HFF-Myc (cell line): ENCODE measurements at regions not wholly inside any gene's neighbourhood (a gene's known extent, or its start where the extent isn't known, plus 50 kb on each side); places are given as distances from the start of the nearest gene placed in this dataset.

Experiments
- DNase-seq: peaks from one replicate; pipeline ENCODE4 v3.0.0-alpha.2; 2011; ENCODE audit warnings: low read depth; ENCODE audit errors: extremely low read depth
- H3K4me3 ChIP-seq: replicated peaks from 2 replicates; pipeline ENCODE4 v1.5.1; 2011; ENCODE audit warnings: low read depth, mild to moderate bottlenecking, control low read depth, low read length
- TF ChIP-seq, protein P1 (sequence below): IDR thresholded peaks from 2 replicates; pipeline ENCODE4 v1.5.1; 2012; ENCODE audit warnings: mild to moderate bottlenecking, low read depth, low read length, control low read depth; ENCODE audit errors: missing control alignments

DNA sequence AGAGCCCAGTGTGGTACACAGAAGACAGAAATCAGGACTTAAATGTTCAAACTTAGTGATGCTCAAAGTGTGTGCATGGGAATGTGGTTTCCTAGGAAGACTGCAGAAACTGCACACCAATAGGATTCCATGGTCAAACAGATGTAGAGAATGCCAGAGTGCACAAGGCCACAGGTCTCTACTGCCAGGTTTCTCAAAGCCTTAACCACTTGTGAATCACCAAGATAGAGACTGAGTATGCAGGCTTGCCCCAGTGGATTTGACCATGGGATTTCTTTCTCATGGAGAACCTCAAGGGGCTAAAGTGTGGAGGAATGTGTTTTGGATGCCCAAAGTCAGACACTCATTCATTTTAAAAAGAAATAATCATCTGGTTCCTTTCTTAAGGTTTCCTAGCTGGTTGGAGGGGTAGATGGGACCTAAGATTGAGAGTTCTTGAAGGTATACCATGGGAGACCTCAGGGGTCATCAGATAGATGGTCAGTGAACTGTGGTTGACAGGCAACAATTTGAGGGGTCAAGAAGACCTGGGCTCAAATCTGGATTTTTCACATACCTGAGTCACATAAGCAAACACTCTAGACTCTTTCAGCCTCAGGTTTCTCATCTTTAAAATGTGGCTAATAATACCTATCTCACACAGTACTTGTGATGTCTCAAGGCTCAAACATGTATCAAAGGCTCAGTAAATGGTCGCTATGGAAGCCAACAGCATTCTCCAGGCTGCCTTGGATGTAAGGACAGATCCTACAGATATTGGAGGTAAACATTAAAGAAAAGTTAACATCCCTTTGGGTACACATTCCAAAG lies 81.1 kb downstream of the BOD1 start:
- no peak for DNase-seq
- no peak overlapping the region for H3K4me3 ChIP-seq
- TF ChIP-seq, protein P1, sequence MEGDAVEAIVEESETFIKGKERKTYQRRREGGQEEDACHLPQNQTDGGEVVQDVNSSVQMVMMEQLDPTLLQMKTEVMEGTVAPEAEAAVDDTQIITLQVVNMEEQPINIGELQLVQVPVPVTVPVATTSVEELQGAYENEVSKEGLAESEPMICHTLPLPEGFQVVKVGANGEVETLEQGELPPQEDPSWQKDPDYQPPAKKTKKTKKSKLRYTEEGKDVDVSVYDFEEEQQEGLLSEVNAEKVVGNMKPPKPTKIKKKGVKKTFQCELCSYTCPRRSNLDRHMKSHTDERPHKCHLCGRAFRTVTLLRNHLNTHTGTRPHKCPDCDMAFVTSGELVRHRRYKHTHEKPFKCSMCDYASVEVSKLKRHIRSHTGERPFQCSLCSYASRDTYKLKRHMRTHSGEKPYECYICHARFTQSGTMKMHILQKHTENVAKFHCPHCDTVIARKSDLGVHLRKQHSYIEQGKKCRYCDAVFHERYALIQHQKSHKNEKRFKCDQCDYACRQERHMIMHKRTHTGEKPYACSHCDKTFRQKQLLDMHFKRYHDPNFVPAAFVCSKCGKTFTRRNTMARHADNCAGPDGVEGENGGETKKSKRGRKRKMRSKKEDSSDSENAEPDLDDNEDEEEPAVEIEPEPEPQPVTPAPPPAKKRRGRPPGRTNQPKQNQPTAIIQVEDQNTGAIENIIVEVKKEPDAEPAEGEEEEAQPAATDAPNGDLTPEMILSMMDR: no peak

DNA sequence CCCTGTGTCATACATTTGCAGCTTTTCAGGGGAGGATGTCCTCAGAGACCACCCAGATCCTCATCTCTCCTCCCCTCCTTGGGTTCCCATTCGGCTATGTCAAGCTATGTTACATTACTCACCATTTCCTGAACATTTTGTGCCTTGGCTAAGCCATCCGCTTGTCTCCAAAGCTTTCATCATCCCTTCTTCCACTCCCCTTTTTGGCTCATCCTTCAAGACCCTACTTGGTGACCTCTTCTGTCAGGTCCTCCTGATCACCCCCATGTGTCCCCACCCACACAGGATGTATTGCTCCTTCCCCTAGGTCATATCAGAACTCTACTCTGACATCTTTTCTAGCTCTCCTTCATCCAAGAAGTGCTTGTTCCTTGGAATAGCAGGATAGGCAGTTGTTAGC lies 81.8 kb downstream of the BOD1 start:
- TF ChIP-seq, protein P1: no peak
- no peak overlapping the region for H3K4me3 ChIP-seq
- no peak for DNase-seq

DNA sequence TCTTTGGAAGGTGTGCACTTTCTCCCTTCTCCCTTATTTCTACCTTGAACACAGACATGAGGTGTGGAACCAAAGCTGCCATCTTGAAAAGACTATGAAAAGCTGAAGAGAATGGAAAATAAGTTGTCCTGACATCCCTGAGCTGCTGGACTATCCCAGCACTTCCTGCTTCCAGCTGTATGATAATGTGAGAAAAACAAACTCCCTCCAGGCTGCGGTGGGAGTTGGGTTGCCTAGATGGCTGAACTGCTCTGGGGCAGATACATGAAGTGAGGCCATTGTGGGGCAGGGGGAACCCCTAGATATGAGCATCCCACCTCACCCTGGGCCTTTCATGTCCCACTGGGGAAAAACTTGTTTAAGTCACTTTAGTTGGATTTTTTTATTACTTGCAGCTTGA lies 82.4 kb downstream of the BOD1 start:
- TF ChIP-seq, protein P1: no peak
- DNase-seq: no peak
- H3K4me3 ChIP-seq: no peak overlapping the region

DNA sequence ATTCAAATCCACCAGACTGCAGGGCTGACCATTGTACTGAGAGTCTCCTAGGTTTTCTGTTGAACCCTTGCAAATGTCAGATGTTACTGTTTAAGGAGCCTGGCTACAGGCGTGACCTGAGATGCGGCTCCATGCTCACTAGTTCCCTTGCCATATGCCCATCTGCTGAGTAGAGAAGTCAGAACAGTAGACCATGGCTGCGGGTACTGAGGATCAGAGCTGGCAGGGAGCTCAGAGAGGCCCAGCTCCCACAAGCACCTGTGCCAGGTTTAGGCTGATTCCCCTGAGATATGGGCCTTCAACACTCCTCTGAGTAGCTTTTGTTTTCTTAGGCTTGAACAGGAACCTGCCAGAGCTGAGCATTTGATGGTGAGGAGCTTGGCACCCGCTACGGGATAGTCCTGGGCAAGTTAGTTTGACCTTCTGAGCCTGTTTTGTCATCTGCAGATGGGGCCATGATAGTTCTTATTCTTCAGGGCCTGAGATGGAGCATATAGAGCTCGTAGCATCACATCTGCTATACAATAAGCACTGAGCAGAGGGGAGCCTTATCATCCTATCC lies 83.7 kb downstream of the BOD1 start:
- no peak for DNase-seq
- no peak overlapping the region for H3K4me3 ChIP-seq
- TF ChIP-seq, protein P1: no peak

DNA sequence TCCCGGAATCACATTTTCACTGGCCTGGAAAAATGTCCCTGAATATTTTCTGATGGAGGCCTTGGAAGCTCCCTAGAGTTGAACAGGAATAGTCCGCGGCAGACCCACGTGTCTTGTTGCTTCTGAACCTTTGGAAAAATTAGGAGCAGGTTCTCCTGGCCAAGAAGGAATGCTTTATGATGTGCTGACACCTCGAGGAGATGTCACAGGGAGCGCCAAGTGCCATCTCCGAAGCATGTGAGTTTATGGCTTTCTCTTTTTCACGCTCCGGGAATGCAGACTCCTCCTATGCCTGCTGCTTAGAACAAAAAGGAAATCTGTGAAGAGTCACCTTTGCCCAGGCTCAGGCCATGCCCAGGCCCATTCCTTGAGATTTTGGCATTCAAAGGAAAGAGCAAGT lies 84.6 kb downstream of the BOD1 start:
- DNase-seq: no peak
- TF ChIP-seq, protein P1: no peak
- no peak overlapping the region for H3K4me3 ChIP-seq

DNA sequence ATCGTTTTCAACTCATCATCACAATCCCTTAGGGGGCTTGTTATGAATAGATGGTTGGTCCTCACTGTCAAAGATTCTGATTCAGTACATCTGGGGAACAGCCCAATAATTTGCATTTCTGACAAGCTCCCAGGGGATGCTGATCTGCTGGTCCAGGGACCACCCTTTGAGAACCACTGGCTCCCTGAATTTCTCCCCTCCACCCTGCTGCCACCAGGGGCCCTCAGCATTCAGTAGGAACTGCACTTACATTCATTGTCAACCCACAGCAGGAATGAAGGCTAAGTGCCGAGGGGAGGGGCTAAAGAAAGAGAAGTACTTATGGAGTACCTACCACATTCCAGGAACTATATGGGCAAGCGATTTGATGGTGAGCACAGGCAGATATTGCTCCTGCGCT lies 85.9 kb downstream of the BOD1 start:
- DNase-seq: no peak
- TF ChIP-seq, protein P1: peak; percentile 31

More for the DNA sequence above, 85.9 kb downstream of the BOD1 start:
- no peak overlapping the region for H3K4me3 ChIP-seq
